ENCODE measurements at regions not wholly inside any gene's neighbourhood (a gene's known extent, or its start where the extent isn't known, plus 50 kb on each side); places are given as distances from the start of the nearest gene placed in this dataset.
A peak's percentile ranks its signal among the peaks of the same experiment; 100 is the strongest.

GRCh38 chr6:21887231-21888185, 294.0 kb downstream of the SOX4 start:
- no peak for DNase-seq

- no peak for DNase-seq
These were observed 297.5 kb downstream of the SOX4 start for GRCh38 chr6:21891080-21891479.

GRCh38 chr6:21893793-21894192, 300.2 kb downstream of the SOX4 start:
- DNase-seq: no peak

GRCh38 chr6:21895555-21895954, 302.0 kb downstream of the SOX4 start:
- no peak for DNase-seq

GRCh38 chr6:21898107-21898796, 304.7 kb downstream of the SOX4 start:
- DNase-seq: no peak

- DNase-seq: no peak
These were observed 306.2 kb downstream of the SOX4 start for GRCh38 chr6:21899708-21900107.

- DNase-seq: no peak
These were observed 307.2 kb downstream of the SOX4 start for GRCh38 chr6:21900730-21901129.

GRCh38 chr6:21902628-21903169, 309.1 kb downstream of the SOX4 start:
- DNase-seq: no peak

GRCh38 chr6:21905531-21905930, 312.0 kb downstream of the SOX4 start:
- no peak for DNase-seq

GRCh38 chr6:21906826-21907225, 313.3 kb downstream of the SOX4 start:
- no peak for DNase-seq

GRCh38 chr6:21907291-21907690, 313.7 kb downstream of the SOX4 start:
- DNase-seq: no peak

GRCh38 chr6:21908161-21908848, 314.8 kb downstream of the SOX4 start:
- DNase-seq: no peak

GRCh38 chr6:21909321-21909720, 315.8 kb downstream of the SOX4 start:
- no peak for DNase-seq

- DNase-seq: no peak
These were observed 317.7 kb downstream of the SOX4 start for GRCh38 chr6:21911208-21911607.

GRCh38 chr6:21912151-21912832, 318.7 kb downstream of the SOX4 start:
- no peak for DNase-seq

GRCh38 chr6:21914121-21914973, 320.8 kb downstream of the SOX4 start:
- DNase-seq: peak in 3 of 5 experiments; percentile 7 to 44 (median 27)

- DNase-seq: peak in 1 of 5 experiments; percentile 35
These were observed 322.2 kb downstream of the SOX4 start for GRCh38 chr6:21915707-21916260.

- no peak for DNase-seq
These were observed 324.5 kb downstream of the SOX4 start for GRCh38 chr6:21918041-21918440.

GRCh38 chr6:21918666-21919065, 325.1 kb downstream of the SOX4 start:
- DNase-seq: no peak

- no peak for DNase-seq
These were observed 328.5 kb downstream of the SOX4 start for GRCh38 chr6:21922086-21922485.

- no peak for DNase-seq
These were observed 330.5 kb downstream of the SOX4 start for GRCh38 chr6:21924002-21924401.
